MV-4-11 (cell line): ENCODE measurements at regions not wholly inside any gene's neighbourhood (a gene's known extent, or its start where the extent isn't known, plus 50 kb on each side); places are given as distances from the start of the nearest gene placed in this dataset.
"Not testable (repeated sequence)": the region's sequence is repeated elsewhere in the genome, so short reads cannot be mapped to it uniquely, and the experiment has no call there.

Experiments
- DNase-seq: peaks from one replicate; lab custom pipeline; 2025; lab: John Stamatoyannopoulos, UW

DNA sequence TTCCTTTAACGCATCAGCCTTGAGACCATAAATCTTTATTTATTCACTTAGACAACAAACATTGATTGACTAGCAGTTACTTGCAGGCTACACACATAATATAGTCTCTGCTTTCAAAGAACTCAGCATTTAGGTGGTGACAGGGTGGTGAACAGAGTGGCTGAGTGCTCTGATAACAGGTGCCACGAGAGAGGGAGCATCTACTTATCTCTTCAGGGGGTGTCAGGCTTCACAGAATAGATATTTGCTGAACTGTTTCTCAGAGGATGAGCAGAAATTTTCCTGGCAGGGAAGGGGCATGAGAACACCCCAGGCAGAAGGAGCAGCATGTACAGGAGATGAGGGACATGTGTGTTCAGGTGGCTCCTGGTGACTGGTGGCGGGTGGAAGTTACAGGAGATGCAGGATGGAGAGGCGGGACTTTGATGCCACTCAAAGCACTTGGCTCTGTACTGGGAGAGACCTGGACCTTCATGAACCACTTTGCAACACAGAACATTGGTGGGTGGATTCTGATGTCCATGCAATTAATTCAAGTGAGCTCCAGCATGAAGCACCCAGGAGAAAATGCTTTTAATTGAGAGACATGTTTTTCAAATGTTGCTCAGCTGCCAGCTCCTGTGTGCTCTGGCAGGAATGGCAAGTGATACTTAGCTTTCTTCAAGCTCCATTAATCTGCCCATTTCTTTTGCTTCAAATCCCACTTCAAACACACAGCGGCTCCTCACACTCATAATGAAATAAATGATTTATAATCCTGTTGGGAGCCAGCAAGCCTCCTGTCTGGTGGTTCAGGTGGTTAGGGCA lies 248.9 kb downstream of the MYCN start:
- DNase-seq = no peak

- no peak for DNase-seq
These were observed 248.0 kb downstream of the MYCN start for GRCh38 chr2:16188261-16188890.

DNA sequence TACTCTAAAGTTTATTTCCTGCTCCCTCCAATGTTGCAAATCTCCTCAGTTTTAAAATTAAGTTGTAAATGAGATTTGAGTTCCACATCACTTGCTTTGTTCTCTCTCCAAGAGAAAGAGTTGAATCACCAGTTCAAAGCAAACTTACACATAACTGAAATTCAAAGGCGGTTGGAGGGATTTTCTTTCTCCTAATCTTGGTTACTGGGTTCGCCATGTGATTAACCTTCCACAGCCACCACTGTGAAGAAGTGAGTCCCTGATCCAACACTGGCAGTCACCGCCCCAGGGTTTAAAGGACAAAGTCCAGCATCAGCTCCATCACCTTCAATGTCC lies 247.1 kb downstream of the MYCN start:
- DNase-seq = no peak

- DNase-seq = no peak
These were observed 246.5 kb downstream of the MYCN start for GRCh38 chr2:16186661-16187481.

DNA sequence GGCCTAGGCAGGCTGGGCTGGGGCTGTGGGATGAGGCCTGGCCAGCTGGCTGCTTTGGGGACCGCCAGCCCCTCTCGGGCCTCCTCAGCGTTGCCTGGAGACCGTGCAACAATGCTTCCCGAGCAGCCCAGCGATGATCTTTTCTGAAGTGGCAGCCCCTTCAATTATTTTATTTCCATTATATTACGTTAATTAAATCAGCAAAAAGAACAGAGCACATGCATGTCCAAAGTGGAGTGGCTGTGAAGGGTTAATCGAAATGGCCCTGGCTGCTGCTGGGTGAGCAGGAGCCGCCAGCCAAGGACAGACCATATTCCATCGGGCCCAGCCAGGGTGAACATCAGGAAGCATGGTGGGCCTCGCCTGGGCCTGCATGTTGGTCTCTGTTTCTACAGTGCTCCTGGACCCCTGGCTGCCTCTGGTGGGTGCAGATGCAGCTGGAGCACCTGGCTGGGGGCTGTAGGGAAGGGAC lies 245.5 kb downstream of the MYCN start:
- DNase-seq = no peak

- no peak for DNase-seq
These were observed 244.8 kb downstream of the MYCN start for GRCh38 chr2:16184945-16185660.

DNA sequence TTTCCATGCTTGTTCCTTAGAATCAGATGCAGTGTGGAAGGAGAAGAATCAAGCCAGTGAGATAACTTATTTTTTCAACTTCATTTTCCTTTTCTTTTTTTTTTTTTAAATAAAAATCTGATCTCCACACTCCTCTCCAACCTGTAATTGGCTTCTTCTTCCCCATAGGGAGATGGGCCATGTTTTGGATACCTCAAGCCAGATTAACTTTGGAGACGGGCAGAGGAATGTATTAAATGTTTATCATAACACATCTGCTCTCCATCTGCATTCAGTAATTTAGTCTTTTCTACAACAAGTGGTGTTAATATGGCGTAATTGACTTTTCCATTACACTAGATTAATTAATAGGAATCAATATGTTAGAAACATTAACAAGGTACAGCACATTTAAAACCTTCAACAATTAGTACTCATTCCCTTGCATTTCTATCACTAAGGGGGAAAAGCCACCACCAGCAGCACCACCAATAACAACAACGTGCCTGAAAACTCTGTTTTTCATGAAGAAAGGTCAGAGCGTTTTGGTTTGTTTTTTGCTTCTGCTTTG lies 244.1 kb downstream of the MYCN start:
- DNase-seq = no peak

DNA sequence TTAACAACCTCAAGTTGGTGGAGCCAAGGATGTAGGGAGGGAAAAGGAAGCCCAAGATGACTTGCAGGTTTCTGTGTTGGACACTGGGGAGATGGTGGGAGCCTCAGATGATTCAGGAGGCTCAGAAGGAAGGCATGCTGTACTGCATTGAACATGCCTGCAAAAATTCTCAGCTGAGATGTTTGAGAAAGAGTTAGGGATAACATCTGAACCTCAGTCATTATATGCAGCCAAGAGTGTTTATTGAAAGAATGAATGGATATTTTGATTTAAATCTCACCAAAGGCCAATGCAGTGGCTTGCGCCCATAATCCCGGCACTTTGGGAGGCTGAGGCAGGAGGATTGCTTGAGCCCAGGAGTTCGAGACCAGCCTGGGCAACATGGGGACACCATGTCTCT lies 243.0 kb downstream of the MYCN start:
- no peak for DNase-seq

GRCh38 chr2:16182841-16183240 lies 242.5 kb downstream of the MYCN start:
- DNase-seq = no peak

GRCh38 chr2:16182311-16182815 lies 242.0 kb downstream of the MYCN start:
- DNase-seq = not testable (repeated sequence)

- DNase-seq = no peak
These were observed 241.4 kb downstream of the MYCN start for GRCh38 chr2:16181741-16182090.

GRCh38 chr2:16181062-16181740 lies 240.9 kb downstream of the MYCN start:
- no peak for DNase-seq

- no peak for DNase-seq
These were observed 240.3 kb downstream of the MYCN start for GRCh38 chr2:16180631-16181030.

- no peak for DNase-seq
These were observed 239.5 kb downstream of the MYCN start for GRCh38 chr2:16179701-16180416.

DNA sequence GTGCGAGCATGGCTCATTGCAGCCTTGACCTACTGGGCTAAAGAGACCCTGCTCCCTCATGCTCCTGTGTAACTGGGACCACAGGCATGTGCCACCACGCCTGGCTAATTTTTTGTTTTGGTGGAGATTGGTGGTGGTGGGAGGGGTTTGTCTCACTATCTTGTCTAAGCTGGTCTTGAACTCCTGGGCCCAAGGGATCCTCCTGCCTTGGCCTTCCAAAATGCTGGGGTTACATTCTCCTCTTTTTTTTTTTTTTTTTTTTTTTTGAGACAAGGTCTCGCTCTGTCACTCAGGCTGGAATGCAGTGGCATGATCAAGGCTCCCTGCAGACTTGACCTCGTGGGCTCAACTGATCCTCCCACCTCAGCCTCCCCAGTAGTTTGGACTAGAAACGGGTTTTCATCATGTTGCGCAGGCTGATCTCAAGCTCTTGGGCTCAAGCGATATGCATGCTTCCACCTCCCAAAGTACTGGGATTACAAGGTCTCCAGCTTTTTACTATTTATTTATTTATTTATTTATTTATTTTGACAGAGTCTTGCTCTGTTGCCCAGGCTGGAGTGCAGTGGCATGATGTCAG lies 238.3 kb downstream of the MYCN start:
- no peak for DNase-seq

- DNase-seq = no peak
These were observed 237.4 kb downstream of the MYCN start for GRCh38 chr2:16177671-16178180.

DNA sequence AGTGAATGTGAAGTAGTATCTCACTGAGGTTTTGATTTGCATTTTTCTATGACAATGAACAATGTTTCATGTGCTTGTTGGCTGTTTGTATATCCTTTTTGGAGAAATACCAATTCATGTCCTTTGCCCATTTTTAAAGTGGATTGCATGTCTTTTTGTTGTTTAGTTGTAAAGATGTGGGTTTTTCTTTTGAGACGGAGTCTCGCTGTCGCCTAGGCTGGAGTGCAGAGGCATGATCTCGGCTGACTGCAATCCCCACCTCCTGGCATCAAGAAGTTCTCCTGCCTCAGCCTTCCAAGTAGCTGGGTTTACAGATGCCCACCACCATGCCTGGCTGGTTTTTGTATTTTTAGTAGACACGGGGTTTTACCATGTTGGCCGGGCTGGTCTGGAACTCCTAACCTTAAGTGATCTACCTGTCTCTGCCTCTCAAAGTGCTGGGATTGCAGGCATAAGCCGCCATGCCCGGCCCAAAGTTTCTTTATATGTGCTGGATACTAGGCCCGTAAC lies 236.7 kb downstream of the MYCN start:
- DNase-seq = no peak

DNA sequence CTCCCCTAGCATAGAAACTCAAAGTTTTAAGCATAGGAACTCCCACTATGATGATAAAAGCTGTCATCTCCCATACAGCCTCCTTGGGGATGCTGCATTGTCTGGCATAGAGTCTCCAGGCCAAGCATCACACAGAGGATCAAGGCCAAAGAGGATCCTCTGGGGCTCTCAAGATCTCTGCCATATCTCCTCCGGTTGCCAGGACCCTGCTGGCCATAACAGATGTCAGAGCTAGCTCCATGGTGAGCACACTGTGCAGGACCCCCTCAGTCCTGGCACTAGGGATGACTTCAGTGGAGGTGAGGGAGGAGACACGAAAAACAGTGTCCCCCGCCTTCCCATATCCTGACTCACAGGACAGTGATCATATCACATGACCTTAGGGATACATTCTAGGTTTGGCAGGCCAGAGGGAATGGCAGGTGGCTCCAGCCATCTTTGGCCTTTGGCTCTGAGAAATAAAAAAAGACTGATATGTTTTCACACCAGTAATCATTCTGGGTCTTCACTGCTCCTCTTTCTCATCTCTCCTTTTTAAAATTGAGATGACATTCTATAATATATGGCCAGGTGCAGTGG lies 235.0 kb downstream of the MYCN start:
- no peak for DNase-seq

GRCh38 chr2:16174693-16175045 lies 234.3 kb downstream of the MYCN start:
- no peak for DNase-seq
